Upper lobe of left lung (tissue), 6 donors: ENCODE measurements at regions not wholly inside any gene's neighbourhood (a gene's known extent, or its start where the extent isn't known, plus 50 kb on each side); places are given as distances from the start of the nearest gene placed in this dataset.

ENCODE experiments used
- ATAC-seq, 2 donors: fragments of 200-7000 bp; cut with Tn5 transposase; one replicate each; pipeline ENCODE4 v1.9.1; 2022; ENCODE audit warnings: mild to moderate bottlenecking in 2 of 2, moderate library complexity in 2 of 2; ENCODE audit not compliant: low FRiP score in 2 of 2
- DNase-seq, 2 donors: peaks; one replicate each; pipeline ENCODE4 v3.0.0-alpha.2; 2019 to 2020
- H3K27ac ChIP-seq, 4 donors: fragments of 200-600 bp; sonication (generic); one replicate each; pipeline ENCODE4 v1.5.1; 2016 to 2019
- H3K27me3 ChIP-seq, 4 donors: fragments of 200-600 bp; sonication (generic); one replicate each; pipeline ENCODE4 v1.5.1; 2017 to 2019
- H3K36me3 ChIP-seq, 4 donors: fragments of 200-600 bp; sonication (generic); one replicate each; pipeline ENCODE4 v1.5.1; 2016 to 2019
- H3K4me1 ChIP-seq, 4 donors: fragments of 200-600 bp; sonication (generic); one replicate each; pipeline ENCODE4 v1.5.1; 2018 to 2019
- H3K4me3 ChIP-seq, 4 donors: fragments of 200-600 bp; sonication (generic); one replicate each; pipeline ENCODE4 v1.5.1; 2017 to 2019; ENCODE audit warnings: mild to moderate bottlenecking in 2 of 4, moderate library complexity in 1 of 4
- H3K9me3 ChIP-seq, 4 donors: fragments of 200-600 bp; sonication (generic); one replicate each; pipeline ENCODE4 v1.5.1; 2018 to 2019
- CTCF ChIP-seq, 6 experiments: fragments of 450-650 bp in 4 of 6; fragments of 200-600 bp in 2 of 6; sonication (generic) in 2 of 6; IDR thresholded peaks; one replicate each; pipeline ENCODE4 v1.5.1; 2016 to 2019; ENCODE audit warnings: antibody characterized with exemption in 6 of 6
- EP300 ChIP-seq, 4 donors: sonication (generic); formaldehyde crosslinking; IDR thresholded peaks; one replicate each; pipeline ENCODE4 v1.5.1; 2017; ENCODE audit warnings: antibody characterized with exemption in 4 of 4, control low read depth in 2 of 4
- POLR2A ChIP-seq, 4 donors: fragments of 450-650 bp; IDR thresholded peaks; one replicate each; pipeline ENCODE4 v1.5.1; 2016 to 2017; ENCODE audit warnings: antibody characterized with exemption in 4 of 4, mild to moderate bottlenecking in 2 of 4
- POLR2AphosphoS5 ChIP-seq, 2 donors: sonication (generic); formaldehyde crosslinking; IDR thresholded peaks; one replicate each; pipeline ENCODE4 v1.5.1; 2017; ENCODE audit warnings: antibody characterized with exemption in 2 of 2
- WGBS, 2 donors: methylation state at CpG; one replicate each; pipeline ENCODE4 v1.1.5; 2017 to 2018; 5-methylcytosine and 5-hydroxymethylcytosine counted together
- donor health status: DM: no; HTN: no; CAD: no; lungs with moderate emphysema.
- donor health status: DM: no; HTN: yes; CAD: no; lungs with severe emphysema.

GRCh38 chr20:6886065-6886729 is 118.7 kb downstream of the BMP2 start:
- WGBS, 2 donors: 79 to 86% methylated on average over 7 to 8 of the region's 8 CpGs
- Histone ChIP-seq H3K4me3 (no peak overlapping the region), H3K27ac (no peak overlapping the region), H3K36me3 (no peaks in the 10 kb centered on the region), H3K9me3 (no peaks in the 10 kb centered on the region), H3K27me3 (no peaks in the 10 kb centered on the region), H3K4me1 (no peaks in the 10 kb centered on the region)
- DNase-seq (no peak), ATAC-seq (no peak)
- no peak for TF ChIP-seq CTCF (IDR thresholded peaks at IDR 0.05)
- no peak for TF ChIP-seq EP300 (IDR thresholded peaks at IDR 0.05)
- TF ChIP-seq POLR2A (IDR thresholded peaks at IDR 0.05): no peak
- TF ChIP-seq POLR2AphosphoS5 (IDR thresholded peaks at IDR 0.05): no peak

GRCh38 chr20:6887966-6888365 is 120.5 kb downstream of the BMP2 start:
- H3K9me3 ChIP-seq: no peaks in the 10 kb centered on the region
- no peaks in the 10 kb centered on the region for H3K27me3 ChIP-seq
- DNase-seq (no peak), ATAC-seq (no peak)
- 91 to 97% methylated on average over 3 to 4 of the region's 4 CpGs for WGBS, 2 donors
- H3K36me3 ChIP-seq: no peaks in the 10 kb centered on the region
- H3K4me1 ChIP-seq: no peaks in the 10 kb centered on the region
- no peak overlapping the region for H3K4me3 ChIP-seq
- no peak overlapping the region for H3K27ac ChIP-seq
- TF ChIP-seq POLR2A (IDR thresholded peaks at IDR 0.05): no peak
- no peak for TF ChIP-seq EP300 (IDR thresholded peaks at IDR 0.05)
- TF ChIP-seq CTCF (IDR thresholded peaks at IDR 0.05): no peak
- TF ChIP-seq POLR2AphosphoS5 (IDR thresholded peaks at IDR 0.05): no peak

- no peaks in the 10 kb centered on the region for H3K36me3 ChIP-seq
- no peak for TF ChIP-seq CTCF (IDR thresholded peaks at IDR 0.05)
- TF ChIP-seq POLR2AphosphoS5 (IDR thresholded peaks at IDR 0.05): no peak
- no peak for TF ChIP-seq EP300 (IDR thresholded peaks at IDR 0.05)
- TF ChIP-seq POLR2A (IDR thresholded peaks at IDR 0.05): no peak
- no peak for ATAC-seq
- no peaks in the 10 kb centered on the region for H3K4me1 ChIP-seq
- H3K4me3 ChIP-seq: no peak overlapping the region
- 56 to 77% methylated on average over 4 of the region's 4 CpGs for WGBS, 2 donors
- no peaks in the 10 kb centered on the region for H3K27me3 ChIP-seq
- no peak for DNase-seq
- H3K27ac ChIP-seq: no peak overlapping the region
- H3K9me3 ChIP-seq: no peaks in the 10 kb centered on the region
These were observed 121.4 kb downstream of the BMP2 start for GRCh38 chr20:6888736-6889395.

- ATAC-seq (no peak), DNase-seq (no peak)
- H3K27ac ChIP-seq: no peak overlapping the region
- no peaks in the 10 kb centered on the region for H3K4me1 ChIP-seq
- 63 to 79% methylated on average over 1 of the region's 1 CpG for WGBS, 2 donors
- H3K36me3 ChIP-seq: no peaks in the 10 kb centered on the region
- no peaks in the 10 kb centered on the region for H3K9me3 ChIP-seq
- H3K4me3 ChIP-seq: no peak overlapping the region
- H3K27me3 ChIP-seq: no peaks in the 10 kb centered on the region
- TF ChIP-seq POLR2A (IDR thresholded peaks at IDR 0.05): no peak
- TF ChIP-seq POLR2AphosphoS5 (IDR thresholded peaks at IDR 0.05): no peak
- TF ChIP-seq EP300 (IDR thresholded peaks at IDR 0.05): no peak
- no peak for TF ChIP-seq CTCF (IDR thresholded peaks at IDR 0.05)
These were observed 125.2 kb downstream of the BMP2 start for GRCh38 chr20:6892724-6893123.

GRCh38 chr20:6898928-6899327 is 131.4 kb downstream of the BMP2 start:
- no peaks in the 10 kb centered on the region for H3K9me3 ChIP-seq
- DNase-seq: no peak
- H3K4me1 ChIP-seq: no peaks in the 10 kb centered on the region
- 81 to 85% methylated on average over 3 of the region's 3 CpGs for WGBS, 2 donors
- H3K27me3 ChIP-seq: no peaks in the 10 kb centered on the region
- no peak for ATAC-seq
- no peaks in the 10 kb centered on the region for H3K36me3 ChIP-seq
- H3K4me3 ChIP-seq: no peak overlapping the region
- no peak overlapping the region for H3K27ac ChIP-seq
- no peak for TF ChIP-seq EP300 (IDR thresholded peaks at IDR 0.05)
- no peak for TF ChIP-seq POLR2A (IDR thresholded peaks at IDR 0.05)
- TF ChIP-seq POLR2AphosphoS5 (IDR thresholded peaks at IDR 0.05): no peak
- TF ChIP-seq CTCF (IDR thresholded peaks at IDR 0.05): no peak
